Lower lobe of right lung (tissue), 2 donors: ENCODE measurements at regions not wholly inside any gene's neighbourhood (a gene's known extent, or its start where the extent isn't known, plus 50 kb on each side); places are given as distances from the start of the nearest gene placed in this dataset.
"Not testable (repeated sequence)": the region's sequence is repeated elsewhere in the genome, so short reads cannot be mapped to it uniquely, and the experiment has no call there.

Source experiments
- ATAC-seq, 2 donors: fragments of 200-7000 bp; cut with Tn5 transposase; one replicate each; pipeline ENCODE4 v1.9.1; 2020 to 2022; ENCODE audit warnings: mild to moderate bottlenecking in 2 of 2, moderate library complexity in 2 of 2
- DNase-seq: peaks from one replicate; pipeline ENCODE4 v3.0.0-alpha.2; 2020
- H3K27ac ChIP-seq: fragments of 200-600 bp; one replicate; pipeline ENCODE4 v1.8.0; 2022
- H3K27me3 ChIP-seq: fragments of 200-600 bp; one replicate; pipeline ENCODE4 v1.8.0; 2022; ENCODE audit warnings: low read depth
- H3K36me3 ChIP-seq: fragments of 200-600 bp; one replicate; pipeline ENCODE4 v1.8.0; 2022; ENCODE audit warnings: mild to moderate bottlenecking
- H3K4me1 ChIP-seq: fragments of 200-600 bp; one replicate; pipeline ENCODE4 v1.8.0; 2022
- H3K4me3 ChIP-seq: fragments of 200-600 bp; one replicate; pipeline ENCODE4 v1.8.0; 2022; ENCODE audit warnings: mild to moderate bottlenecking
- H3K9me3 ChIP-seq: fragments of 200-600 bp; one replicate; pipeline ENCODE4 v1.8.0; 2022
- CTCF ChIP-seq: fragments of 200-600 bp; IDR thresholded peaks from one replicate; pipeline ENCODE4 v1.8.0; 2022; ENCODE audit warnings: antibody characterized with exemption, mild to moderate bottlenecking
- intact Hi-C: fragments of 100-400 bp; cut with DNase I; formaldehyde crosslinking; loops from one replicate; pipeline ENCODE4 v1.11.0; 2022
- donor health status: DM: no; HTN: yes; CAD: no; lungs with severe emphysema.

DNA sequence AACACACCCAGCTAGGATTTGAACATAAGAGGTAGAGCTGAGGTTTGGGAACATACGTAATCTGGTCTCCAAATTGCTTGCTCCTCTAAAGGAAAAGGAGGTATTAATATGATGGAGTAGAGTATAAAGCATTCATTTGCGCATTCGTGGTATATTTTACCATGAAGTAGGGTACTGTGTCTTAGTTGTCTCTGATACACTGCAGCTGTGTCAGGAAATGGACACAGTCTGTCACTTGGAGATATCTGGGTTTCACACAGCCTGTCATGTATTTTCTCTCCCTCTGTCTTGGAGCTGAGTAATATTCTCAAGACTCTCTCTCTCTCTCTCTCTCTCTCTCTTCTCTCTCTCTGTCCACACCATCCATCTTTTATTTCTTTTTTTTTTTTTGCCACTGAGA, 274.8 kb upstream of the UGT8 start:
- Histone ChIP-seq H3K36me3 (no peaks in the 10 kb centered on the region), H3K27ac (no peak overlapping the region), H3K4me1 (no peaks in the 10 kb centered on the region), H3K27me3 (no peaks in the 10 kb centered on the region), H3K9me3 (no peaks in the 10 kb centered on the region), H3K4me3 (no peak overlapping the region)
- intact Hi-C loops: no loop called here
- ATAC-seq: no peak
- DNase-seq: no peak
- TF ChIP-seq CTCF: no peak

DNA sequence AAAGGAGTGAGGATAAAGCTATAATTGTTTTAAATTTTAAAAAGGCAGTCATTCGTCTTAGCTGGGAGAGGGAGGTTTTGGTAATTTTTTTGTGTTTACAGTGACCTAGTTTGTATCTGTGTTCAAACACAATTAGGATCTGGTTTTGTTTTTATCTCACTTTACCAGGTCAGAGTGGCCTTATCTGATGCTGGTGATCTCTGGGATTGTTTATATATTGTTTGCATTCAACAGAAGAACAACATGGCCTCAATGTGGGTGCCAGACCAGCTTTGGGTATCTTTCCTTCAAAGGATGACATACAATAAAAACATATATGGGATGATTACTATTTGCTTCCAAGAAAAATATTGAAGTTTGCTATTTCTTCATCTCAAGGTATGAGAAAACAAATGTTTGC, 272.2 kb upstream of the UGT8 start:
- ATAC-seq: no peak
- H3K27me3 ChIP-seq: no peaks in the 10 kb centered on the region
- H3K4me1 ChIP-seq: no peaks in the 10 kb centered on the region
- H3K9me3 ChIP-seq: no peaks in the 10 kb centered on the region
- H3K4me3 ChIP-seq: no peak overlapping the region
- no peak for DNase-seq
- no peaks in the 10 kb centered on the region for H3K36me3 ChIP-seq
- TF ChIP-seq CTCF: no peak
- no peak overlapping the region for H3K27ac ChIP-seq
- intact Hi-C loops: no loop called here

- intact Hi-C loops: no loop called here
- no peak for ATAC-seq
- H3K36me3 ChIP-seq: no peaks in the 10 kb centered on the region
- no peaks in the 10 kb centered on the region for H3K9me3 ChIP-seq
- no peak for TF ChIP-seq CTCF
- H3K27ac ChIP-seq: no peak overlapping the region
- no peak overlapping the region for H3K4me3 ChIP-seq
- no peak for DNase-seq
- H3K27me3 ChIP-seq: no peaks in the 10 kb centered on the region
- no peaks in the 10 kb centered on the region for H3K4me1 ChIP-seq
These were observed 266.5 kb upstream of the UGT8 start for GRCh38 chr4:114332119-114332518.

GRCh38 chr4:114334363-114334762, 264.2 kb upstream of the UGT8 start:
- ATAC-seq, H3K4me3 ChIP-seq, intact Hi-C loops, H3K27ac ChIP-seq, H3K9me3 ChIP-seq, H3K36me3 ChIP-seq, H3K27me3 ChIP-seq, H3K4me1 ChIP-seq, DNase-seq: not testable (repeated sequence)

GRCh38 chr4:114334884-114335330, 263.7 kb upstream of the UGT8 start:
- no peak for ATAC-seq
- no peak overlapping the region for H3K27ac ChIP-seq
- intact Hi-C loops: no loop called here

GRCh38 chr4:114335339-114335738, 263.3 kb upstream of the UGT8 start:
- Histone ChIP-seq H3K27ac (no peak overlapping the region), H3K27me3 (no peaks in the 10 kb centered on the region), H3K4me3 (no peak overlapping the region), H3K4me1 (no peaks in the 10 kb centered on the region), H3K9me3 (no peaks in the 10 kb centered on the region), H3K36me3 (no peaks in the 10 kb centered on the region)
- ATAC-seq (no peak), DNase-seq (no peak)
- TF ChIP-seq CTCF: no peak
- intact Hi-C loops: no loop called here

More at GRCh38 chr4:114334884-114335330, 263.7 kb upstream of the UGT8 start:
- Histone ChIP-seq H3K36me3 (no peaks in the 10 kb centered on the region), H3K4me1 (no peaks in the 10 kb centered on the region), H3K4me3 (no peak overlapping the region), H3K27me3 (no peaks in the 10 kb centered on the region), H3K9me3 (no peaks in the 10 kb centered on the region)
- no peak for DNase-seq
- TF ChIP-seq CTCF: no peak
